IgD-negative memory B cell (primary cell): ENCODE measurements at regions not wholly inside any gene's neighbourhood (a gene's known extent, or its start where the extent isn't known, plus 50 kb on each side); places are given as distances from the start of the nearest gene placed in this dataset.
A peak's percentile ranks its signal among the peaks of the same experiment; 100 is the strongest.

Source experiments
- H3K27ac Mint-ChIP-seq, 3 donors: one replicate each; pipeline ENCODE4 v1.8.0; 2020 to 2022; ENCODE audit warnings: mild to moderate bottlenecking in 3 of 3, mixed read lengths in 3 of 3, moderate library complexity in 1 of 3
- H3K27me3 Mint-ChIP-seq: one replicate; pipeline ENCODE4 v1.8.0; 2021; ENCODE audit warnings: mixed read lengths
- H3K36me3 Mint-ChIP-seq: one replicate; pipeline ENCODE4 v1.8.0; 2020; ENCODE audit warnings: mild to moderate bottlenecking, mixed read lengths
- H3K4me1 Mint-ChIP-seq, 3 donors: one replicate each; pipeline ENCODE4 v1.8.0; 2020 to 2022; ENCODE audit warnings: mixed read lengths in 3 of 3, mild to moderate bottlenecking in 1 of 3
- H3K4me3 Mint-ChIP-seq, 4 donors: one replicate each; pipeline ENCODE4 v1.8.0; 2020 to 2022; ENCODE audit warnings: mild to moderate bottlenecking in 4 of 4, mixed read lengths in 4 of 4, moderate library complexity in 3 of 4
- H3K9me3 Mint-ChIP-seq, 3 donors: one replicate each; pipeline ENCODE4 v1.8.0; 2020 to 2021; ENCODE audit warnings: mixed read lengths in 3 of 3, mild to moderate bottlenecking in 1 of 3

- no peaks in the 10 kb centered on the region for H3K36me3 Mint-ChIP-seq
- H3K27ac Mint-ChIP-seq = no peak overlapping the region
- peaks cover 0 to 2% (median 0%) of the 10 kb centered on the region in 3 donors for H3K9me3 Mint-ChIP-seq
- H3K4me1 Mint-ChIP-seq = peaks cover 0 to 4% (median 2%) of the 10 kb centered on the region in 3 donors
- H3K27me3 Mint-ChIP-seq = peaks cover 6% of the 10 kb centered on the region
- H3K4me3 Mint-ChIP-seq = no peak overlapping the region
Measured at GRCh38 chr1:8203056-8203455, 114.9 kb upstream of the SLC45A1 start.

- Mint-ChIP-seq H3K4me1 (peaks cover 0 to 7% (median 2%) of the 10 kb centered on the region in 3 donors), H3K4me3 (no peak overlapping the region), H3K36me3 (no peaks in the 10 kb centered on the region), H3K27ac (no peak overlapping the region), H3K9me3 (peaks cover 0 to 2% (median 0%) of the 10 kb centered on the region in 3 donors), H3K27me3 (peaks cover 9% of the 10 kb centered on the region)
Measured at GRCh38 chr1:8202182-8202905, 115.6 kb upstream of the SLC45A1 start.

- H3K9me3 Mint-ChIP-seq = peaks cover 0 to 2% (median 0%) of the 10 kb centered on the region in 3 donors
- no peak overlapping the region for H3K4me3 Mint-ChIP-seq
- H3K27me3 Mint-ChIP-seq = peaks cover 9% of the 10 kb centered on the region
- no peak overlapping the region for H3K27ac Mint-ChIP-seq
- H3K4me1 Mint-ChIP-seq = peaks cover 0 to 7% (median 2%) of the 10 kb centered on the region in 3 donors
- no peaks in the 10 kb centered on the region for H3K36me3 Mint-ChIP-seq
Measured at GRCh38 chr1:8201331-8201861, 116.5 kb upstream of the SLC45A1 start.

- H3K4me1 Mint-ChIP-seq = peaks cover 0 to 7% (median 2%) of the 10 kb centered on the region in 3 donors
- H3K36me3 Mint-ChIP-seq = no peaks in the 10 kb centered on the region
- H3K4me3 Mint-ChIP-seq = no peak overlapping the region
- no peak overlapping the region for H3K27ac Mint-ChIP-seq
- H3K27me3 Mint-ChIP-seq = peaks cover 9% of the 10 kb centered on the region
- H3K9me3 Mint-ChIP-seq = peaks cover 0 to 2% (median 0%) of the 10 kb centered on the region in 3 donors
Measured at GRCh38 chr1:8200317-8201115, 117.4 kb upstream of the SLC45A1 start.

GRCh38 chr1:8198522-8198921 lies 119.4 kb upstream of the SLC45A1 start:
- Mint-ChIP-seq H3K4me1 (peaks cover 6 to 12% (median 6%) of the 10 kb centered on the region in 3 donors), H3K9me3 (peaks cover 0 to 2% (median 0%) of the 10 kb centered on the region in 3 donors), H3K27ac (no peak overlapping the region), H3K36me3 (no peaks in the 10 kb centered on the region), H3K27me3 (peaks cover 9% of the 10 kb centered on the region), H3K4me3 (no peak overlapping the region)

GRCh38 chr1:8197493-8198282 lies 120.2 kb upstream of the SLC45A1 start:
- Mint-ChIP-seq H3K27me3 (peaks cover 9% of the 10 kb centered on the region), H3K36me3 (no peaks in the 10 kb centered on the region), H3K4me3 (no peak overlapping the region), H3K9me3 (peaks cover 0 to 2% (median 0%) of the 10 kb centered on the region in 3 donors), H3K27ac (no peak overlapping the region), H3K4me1 (peaks cover 6 to 12% (median 6%) of the 10 kb centered on the region in 3 donors)

- Mint-ChIP-seq H3K36me3 (no peaks in the 10 kb centered on the region), H3K9me3 (peaks cover 0 to 2% (median 0%) of the 10 kb centered on the region in 3 donors), H3K4me1 (peaks cover 6 to 10% (median 6%) of the 10 kb centered on the region in 3 donors), H3K27ac (no peak overlapping the region), H3K27me3 (peaks cover 12% of the 10 kb centered on the region), H3K4me3 (no peak overlapping the region)
Measured at GRCh38 chr1:8194481-8195227, 123.3 kb upstream of the SLC45A1 start.

- Mint-ChIP-seq H3K27me3 (peaks cover 12% of the 10 kb centered on the region), H3K9me3 (peaks cover 0 to 2% (median 0%) of the 10 kb centered on the region in 3 donors), H3K4me3 (no peak overlapping the region), H3K27ac (no peak overlapping the region), H3K4me1 (peaks cover 6 to 10% (median 6%) of the 10 kb centered on the region in 3 donors), H3K36me3 (no peaks in the 10 kb centered on the region)
Measured at GRCh38 chr1:8193840-8194406, 124.0 kb upstream of the SLC45A1 start.

- Mint-ChIP-seq H3K36me3 (no peaks in the 10 kb centered on the region), H3K4me3 (no peak overlapping the region), H3K27ac (peak overlapping the region in 1 of 3 donors; percentile 23), H3K9me3 (no peaks in the 10 kb centered on the region), H3K27me3 (peaks cover 7% of the 10 kb centered on the region), H3K4me1 (peaks cover 4 to 6% (median 5%) of the 10 kb centered on the region in 3 donors)
Measured at GRCh38 chr1:8191474-8191873, 126.4 kb upstream of the SLC45A1 start.

- H3K4me3 Mint-ChIP-seq = no peak overlapping the region
- H3K9me3 Mint-ChIP-seq = no peaks in the 10 kb centered on the region
- H3K36me3 Mint-ChIP-seq = no peaks in the 10 kb centered on the region
- H3K27ac Mint-ChIP-seq = no peak overlapping the region
- peaks cover 4 to 6% (median 5%) of the 10 kb centered on the region in 3 donors for H3K4me1 Mint-ChIP-seq
- peaks cover 12% of the 10 kb centered on the region for H3K27me3 Mint-ChIP-seq
Measured at GRCh38 chr1:8189931-8190483, 127.9 kb upstream of the SLC45A1 start.

- Mint-ChIP-seq H3K4me1 (no peaks in the 10 kb centered on the region), H3K4me3 (no peak overlapping the region), H3K27ac (no peak overlapping the region), H3K36me3 (no peaks in the 10 kb centered on the region), H3K9me3 (no peaks in the 10 kb centered on the region), H3K27me3 (peaks cover 9% of the 10 kb centered on the region)
Measured at GRCh38 chr1:8185400-8185799, 132.5 kb upstream of the SLC45A1 start.

GRCh38 chr1:8184301-8184700 lies 133.6 kb upstream of the SLC45A1 start:
- Mint-ChIP-seq H3K9me3 (peaks cover 0 to 9% (median 2%) of the 10 kb centered on the region in 3 donors), H3K4me1 (no peaks in the 10 kb centered on the region), H3K4me3 (no peak overlapping the region), H3K27me3 (peaks cover 9% of the 10 kb centered on the region), H3K36me3 (no peaks in the 10 kb centered on the region), H3K27ac (no peak overlapping the region)

- Mint-ChIP-seq H3K9me3 (peaks cover 2 to 20% (median 12%) of the 10 kb centered on the region in 3 donors), H3K27me3 (peaks cover 9% of the 10 kb centered on the region), H3K4me3 (peak overlapping the region in 2 of 4 donors; percentile 32 to 51), H3K27ac (no peak overlapping the region), H3K4me1 (no peaks in the 10 kb centered on the region), H3K36me3 (no peaks in the 10 kb centered on the region)
Measured at GRCh38 chr1:8182034-8182761, 135.7 kb upstream of the SLC45A1 start.
